ENCODE measurements at regions not wholly inside any gene's neighbourhood (a gene's known extent, or its start where the extent isn't known, plus 50 kb on each side); places are given as distances from the start of the nearest gene placed in this dataset.

DNA sequence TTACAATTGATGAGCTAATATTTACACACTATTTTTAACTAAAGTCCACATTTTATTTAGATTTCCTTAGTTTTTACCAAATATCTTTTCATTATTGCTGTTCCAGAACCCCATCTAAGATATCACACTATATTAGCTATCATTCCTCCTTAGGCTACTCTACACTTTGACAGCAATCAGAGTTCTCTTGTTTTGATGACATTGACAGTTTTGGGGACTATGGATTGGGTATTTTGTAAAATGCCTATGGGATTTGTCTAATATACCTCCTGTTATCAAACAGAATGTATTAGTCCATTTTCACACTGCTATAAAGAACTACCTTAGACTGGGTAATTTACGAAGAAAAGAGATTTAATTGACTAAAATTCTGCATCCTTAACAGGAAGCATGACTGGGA is 489.1 kb downstream of the FOXG1 start (continued):
- TF ChIP-seq, protein P1, sequence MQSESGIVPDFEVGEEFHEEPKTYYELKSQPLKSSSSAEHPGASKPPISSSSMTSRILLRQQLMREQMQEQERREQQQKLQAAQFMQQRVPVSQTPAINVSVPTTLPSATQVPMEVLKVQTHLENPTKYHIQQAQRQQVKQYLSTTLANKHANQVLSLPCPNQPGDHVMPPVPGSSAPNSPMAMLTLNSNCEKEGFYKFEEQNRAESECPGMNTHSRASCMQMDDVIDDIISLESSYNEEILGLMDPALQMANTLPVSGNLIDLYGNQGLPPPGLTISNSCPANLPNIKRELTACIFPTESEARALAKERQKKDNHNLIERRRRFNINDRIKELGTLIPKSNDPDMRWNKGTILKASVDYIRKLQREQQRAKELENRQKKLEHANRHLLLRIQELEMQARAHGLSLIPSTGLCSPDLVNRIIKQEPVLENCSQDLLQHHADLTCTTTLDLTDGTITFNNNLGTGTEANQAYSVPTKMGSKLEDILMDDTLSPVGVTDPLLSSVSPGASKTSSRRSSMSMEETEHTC (IDR thresholded peaks at IDR 0.05), result no peak
- no peak for TF ChIP-seq MGA (IDR thresholded peaks at IDR 0.05)
